ENCODE measurements at regions not wholly inside any gene's neighbourhood (a gene's known extent, or its start where the extent isn't known, plus 50 kb on each side); places are given as distances from the start of the nearest gene placed in this dataset.

- Mint-ChIP-seq H3K27me3 (ENCODE audit: low read depth) (peaks cover 8% of the 10 kb centered on the region), H3K4me1 (ENCODE audit: low read depth) (no peaks in the 10 kb centered on the region), H3K4me3 (ENCODE audit: unreplicated experiment) (no peak overlapping the region), H3K36me3 (ENCODE audit: low read depth) (no peaks in the 10 kb centered on the region), H3K9me3 (ENCODE audit: low read depth) (peaks cover 2% of the 10 kb centered on the region), H3K27ac (ENCODE audit: unreplicated experiment) (no peak overlapping the region)
- no peak for TF ChIP-seq CTCF (IDR thresholded peaks at IDR 0.05)
- no peak for DNase-seq (ENCODE audit: low spot score)
Measured at GRCh38 chr4:83809581-83809980, 273.7 kb downstream of the GPAT3 start.

- H3K4me1 Mint-ChIP-seq (ENCODE audit: low read depth): no peaks in the 10 kb centered on the region
- no peak for TF ChIP-seq CTCF (IDR thresholded peaks at IDR 0.05)
- DNase-seq (ENCODE audit: low spot score): no peak
- peaks cover 4% of the 10 kb centered on the region for H3K27me3 Mint-ChIP-seq (ENCODE audit: low read depth)
- H3K36me3 Mint-ChIP-seq (ENCODE audit: low read depth): no peaks in the 10 kb centered on the region
- H3K4me3 Mint-ChIP-seq (ENCODE audit: unreplicated experiment): no peak overlapping the region
- H3K9me3 Mint-ChIP-seq (ENCODE audit: low read depth): no peaks in the 10 kb centered on the region
- H3K27ac Mint-ChIP-seq (ENCODE audit: unreplicated experiment): no peak overlapping the region
Measured at GRCh38 chr4:83793481-83793880, 257.6 kb downstream of the GPAT3 start.

DNA sequence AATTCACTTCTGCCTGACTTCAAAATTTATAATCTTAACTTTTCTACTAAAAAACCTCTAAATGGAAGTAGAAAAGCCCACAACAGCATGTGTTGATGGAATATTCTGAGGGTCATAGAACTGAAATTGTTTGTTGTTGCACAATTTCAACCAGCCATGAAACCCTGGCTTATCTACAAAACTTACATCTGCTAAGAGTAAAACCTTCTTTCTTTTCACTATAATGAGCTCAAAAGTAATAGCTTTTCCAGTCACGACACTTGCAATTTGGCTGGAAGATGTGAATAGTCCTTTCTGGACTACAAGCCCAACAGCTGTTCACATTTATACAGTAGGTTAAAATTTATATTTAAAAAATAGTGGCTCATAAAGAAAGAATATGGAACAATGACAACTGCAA is 250.0 kb downstream of the GPAT3 start:
- TF ChIP-seq CTCF (IDR thresholded peaks at IDR 0.05): no peak
- H3K4me1 Mint-ChIP-seq (ENCODE audit: low read depth): no peaks in the 10 kb centered on the region
- H3K27ac Mint-ChIP-seq (ENCODE audit: unreplicated experiment): no peak overlapping the region
- no peaks in the 10 kb centered on the region for H3K36me3 Mint-ChIP-seq (ENCODE audit: low read depth)
- H3K9me3 Mint-ChIP-seq (ENCODE audit: low read depth): no peaks in the 10 kb centered on the region
- no peak overlapping the region for H3K4me3 Mint-ChIP-seq (ENCODE audit: unreplicated experiment)
- peaks cover 5% of the 10 kb centered on the region for H3K27me3 Mint-ChIP-seq (ENCODE audit: low read depth)
- DNase-seq (ENCODE audit: low spot score): no peak

DNA sequence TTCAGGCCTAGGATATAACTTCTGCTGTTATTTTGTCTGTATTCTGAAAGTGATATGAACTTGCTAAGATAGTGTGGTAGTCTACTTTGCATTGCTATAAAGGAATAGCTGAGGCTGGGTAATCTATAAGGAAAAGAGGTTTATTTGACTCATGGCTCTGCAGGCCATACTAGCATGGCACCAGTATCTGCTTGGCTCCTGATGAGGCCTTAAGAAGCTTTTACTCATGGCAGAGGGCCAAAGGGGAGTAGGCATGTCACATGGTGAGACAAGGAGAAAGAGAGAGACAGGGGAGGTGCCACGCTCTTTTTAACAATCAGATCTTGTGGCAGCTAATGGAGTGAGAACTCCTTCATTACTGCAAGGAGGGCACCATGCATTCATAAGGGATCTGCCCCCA is 247.3 kb downstream of the GPAT3 start:
- TF ChIP-seq CTCF (IDR thresholded peaks at IDR 0.05): no peak
- no peak overlapping the region for H3K4me3 Mint-ChIP-seq (ENCODE audit: unreplicated experiment)

GRCh38 chr4:83782591-83782990 is 246.7 kb downstream of the GPAT3 start:
- no peak for TF ChIP-seq CTCF (IDR thresholded peaks at IDR 0.05)
- H3K4me1 Mint-ChIP-seq (ENCODE audit: low read depth): no peaks in the 10 kb centered on the region
- no peak for DNase-seq (ENCODE audit: low spot score)
- peaks cover 3% of the 10 kb centered on the region for H3K27me3 Mint-ChIP-seq (ENCODE audit: low read depth)
- no peak overlapping the region for H3K4me3 Mint-ChIP-seq (ENCODE audit: unreplicated experiment)
- no peaks in the 10 kb centered on the region for H3K9me3 Mint-ChIP-seq (ENCODE audit: low read depth)
- H3K27ac Mint-ChIP-seq (ENCODE audit: unreplicated experiment): no peak overlapping the region
- H3K36me3 Mint-ChIP-seq (ENCODE audit: low read depth): no peaks in the 10 kb centered on the region

More for the DNA sequence above, 247.3 kb downstream of the GPAT3 start:
- no peaks in the 10 kb centered on the region for H3K9me3 Mint-ChIP-seq (ENCODE audit: low read depth)
- no peaks in the 10 kb centered on the region for H3K4me1 Mint-ChIP-seq (ENCODE audit: low read depth)
- H3K36me3 Mint-ChIP-seq (ENCODE audit: low read depth): no peaks in the 10 kb centered on the region
- no peak for DNase-seq (ENCODE audit: low spot score)
- peaks cover 8% of the 10 kb centered on the region for H3K27me3 Mint-ChIP-seq (ENCODE audit: low read depth)
- H3K27ac Mint-ChIP-seq (ENCODE audit: unreplicated experiment): no peak overlapping the region

Data from chondrocyte (in vitro differentiated cells).